Activated T-cell treated with anti-CD3 and anti-CD28 coated beads for 48 hours (primary cell): ENCODE measurements at regions not wholly inside any gene's neighbourhood (a gene's known extent, or its start where the extent isn't known, plus 50 kb on each side); places are given as distances from the start of the nearest gene placed in this dataset.
"Not testable (repeated sequence)": the region's sequence is repeated elsewhere in the genome, so short reads cannot be mapped to it uniquely, and the experiment has no call there.

Source experiments
- DNase-seq: peaks from one replicate; pipeline ENCODE4 v3.0.0-alpha.2; 2020; ENCODE audit warnings: low read depth

GRCh38 chr3:182509844-182510460, 283.4 kb upstream of the ATP11B start:
- no peak for DNase-seq

DNA sequence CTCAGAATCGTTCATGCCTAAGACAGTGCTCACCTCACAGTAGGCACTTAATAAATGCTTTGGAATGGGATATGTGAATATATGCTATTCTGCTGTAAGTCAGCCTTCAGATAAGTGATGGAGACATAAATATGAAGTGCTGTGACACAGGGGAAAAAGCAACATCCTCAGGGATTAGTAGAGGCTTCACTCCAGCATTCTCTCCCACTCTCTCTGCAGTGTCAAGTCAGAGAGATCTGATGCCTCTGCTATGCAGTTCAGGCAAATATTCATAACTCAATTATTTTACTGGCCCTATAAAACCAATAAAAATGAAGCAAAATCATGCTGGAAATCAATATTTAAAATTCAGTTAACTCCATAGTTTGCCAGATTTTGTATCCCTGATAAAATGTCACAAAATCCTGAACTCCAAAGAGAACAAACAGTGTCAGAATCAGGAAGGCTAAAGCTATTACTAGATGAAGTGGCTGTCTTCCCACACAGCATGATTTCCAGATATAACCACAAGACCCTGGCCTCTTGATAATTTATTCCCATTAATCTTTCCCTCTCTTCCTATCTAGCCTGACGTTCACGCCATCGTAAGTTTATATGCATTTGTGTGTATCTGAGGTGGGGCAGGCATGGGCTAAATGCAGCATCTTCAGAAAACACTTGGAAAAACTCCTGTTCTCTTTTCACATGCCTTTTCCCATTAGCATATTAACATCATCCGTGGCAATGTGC, 278.9 kb upstream of the ATP11B start:
- no peak for DNase-seq

DNA sequence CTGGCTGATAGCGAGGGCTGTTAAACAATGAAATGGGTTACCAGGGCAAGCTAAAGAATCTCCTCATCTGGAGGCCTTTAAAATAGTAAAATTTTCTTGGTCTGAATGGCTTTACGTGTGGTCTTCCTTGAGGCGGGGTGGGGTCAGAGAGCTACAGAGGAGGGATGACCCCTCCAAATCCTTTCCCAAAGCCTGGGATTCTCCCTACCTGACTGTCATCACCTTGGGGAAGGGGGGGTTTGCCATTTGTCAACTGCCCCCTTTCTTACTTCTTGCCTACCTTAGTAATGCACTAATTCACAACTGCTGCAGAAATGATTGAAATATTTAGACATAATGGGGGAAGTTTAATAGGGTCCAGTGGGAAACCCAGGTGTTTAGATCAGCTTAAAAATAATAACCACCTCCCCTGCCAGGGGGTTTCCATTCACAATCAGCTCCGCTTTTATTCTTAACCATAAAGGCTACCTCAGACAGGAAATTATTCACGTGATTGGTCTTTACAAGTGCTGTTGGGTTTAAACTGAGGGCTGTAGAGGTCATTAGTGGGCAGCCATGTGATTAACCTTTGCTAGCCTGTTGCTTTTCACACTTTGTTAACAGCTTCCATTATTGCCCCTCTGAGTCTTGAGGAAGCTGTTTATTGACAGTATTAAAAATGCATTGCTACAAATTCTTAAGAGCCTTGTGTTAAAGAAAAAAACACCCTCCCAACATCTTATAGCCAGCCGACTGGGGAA, 276.5 kb upstream of the ATP11B start:
- DNase-seq, result no peak

- no peak for DNase-seq
Measured at GRCh38 chr3:182519569-182519968, 273.7 kb upstream of the ATP11B start.

DNA sequence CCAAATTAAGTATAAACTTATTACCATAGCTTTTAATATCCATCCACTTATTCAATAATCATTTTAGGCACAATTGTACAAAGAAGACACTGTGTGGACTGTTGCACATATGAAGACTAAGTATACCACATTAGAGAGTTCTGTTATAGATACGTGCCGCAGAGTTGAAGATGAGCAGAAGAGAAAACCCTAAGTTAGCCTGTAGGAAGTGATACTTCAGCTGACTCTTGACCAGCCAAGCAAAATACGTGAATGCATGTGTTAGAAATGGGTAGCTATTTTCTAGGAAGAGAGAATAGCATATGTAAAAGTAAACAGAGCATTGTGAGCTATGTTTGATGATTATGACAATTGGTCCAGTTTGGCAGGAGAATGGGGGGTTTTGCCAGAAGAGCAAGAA, 272.0 kb upstream of the ATP11B start:
- DNase-seq, result no peak

- not testable (repeated sequence) for DNase-seq
Measured at GRCh38 chr3:182523424-182523823, 269.9 kb upstream of the ATP11B start.

DNA sequence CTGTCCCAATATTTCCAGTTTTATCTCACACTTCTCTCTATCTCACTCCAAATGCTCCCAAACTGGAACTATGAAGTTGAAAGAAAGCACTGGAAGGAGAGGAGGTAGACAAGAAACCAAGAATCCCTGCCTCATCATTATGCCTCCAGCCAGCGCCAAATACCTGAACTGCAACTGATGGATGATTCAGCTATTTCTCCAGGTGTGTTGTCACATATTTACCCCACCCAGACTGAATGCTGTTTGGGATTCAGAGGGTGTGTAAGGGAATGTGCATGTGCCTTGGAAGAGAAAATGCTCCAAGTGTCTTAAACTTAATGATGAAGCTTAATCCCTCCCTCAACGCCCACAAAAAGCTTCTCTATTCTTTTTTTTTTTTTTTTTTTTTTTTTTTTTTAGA, 269.5 kb upstream of the ATP11B start:
- no peak for DNase-seq

DNA sequence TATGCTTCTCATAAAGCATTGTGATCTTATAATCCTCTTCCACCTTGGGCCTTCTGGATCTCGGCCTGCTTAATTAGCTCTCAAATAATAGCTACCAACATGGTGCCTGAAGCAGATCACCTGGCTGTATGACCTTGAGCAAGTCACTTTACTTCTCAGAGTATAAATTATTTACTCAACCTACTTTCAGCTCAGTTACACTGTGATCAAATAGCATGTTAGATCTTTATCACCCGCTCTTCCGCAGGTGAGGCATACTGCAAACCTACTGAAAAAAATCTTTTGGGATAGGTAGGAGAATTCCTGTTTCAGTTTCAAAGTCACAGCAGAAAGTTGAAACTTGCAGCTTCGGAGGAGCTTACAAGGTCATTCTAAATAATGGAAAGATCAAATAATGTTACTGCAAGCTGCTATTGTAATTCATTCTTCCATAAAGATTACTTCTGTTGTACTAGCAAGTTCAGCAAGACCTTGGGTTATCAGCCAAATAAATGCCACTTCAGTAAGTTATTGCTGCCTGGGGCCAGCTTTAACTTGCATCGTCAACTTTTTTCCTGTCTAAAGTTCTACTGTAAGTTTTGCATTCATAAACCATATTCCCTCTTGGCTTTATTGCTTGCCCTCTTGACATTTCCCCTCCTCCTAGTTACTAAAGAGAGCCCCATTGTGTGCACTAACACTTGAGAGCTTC, 268.4 kb upstream of the ATP11B start:
- no peak for DNase-seq

GRCh38 chr3:182525766-182526374, 267.4 kb upstream of the ATP11B start:
- no peak for DNase-seq

DNA sequence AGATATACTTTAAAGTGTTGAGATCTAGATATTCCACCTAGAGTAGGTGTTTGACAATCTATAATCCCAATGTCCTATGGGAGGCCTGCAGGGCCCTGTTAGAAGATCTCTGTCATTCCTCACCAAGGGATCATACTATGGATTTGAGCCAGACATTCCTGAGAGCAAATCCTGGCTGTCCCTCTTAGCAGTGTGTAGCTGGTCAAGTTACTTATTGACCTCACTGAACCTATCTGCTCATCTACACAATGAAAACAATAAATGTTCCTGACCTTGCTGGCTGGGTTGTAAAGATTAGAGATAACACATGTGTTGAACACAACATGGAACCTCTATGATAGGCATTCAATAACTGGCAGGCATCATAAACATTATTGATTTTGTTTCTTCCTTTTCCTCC, 265.6 kb upstream of the ATP11B start:
- no peak for DNase-seq

DNA sequence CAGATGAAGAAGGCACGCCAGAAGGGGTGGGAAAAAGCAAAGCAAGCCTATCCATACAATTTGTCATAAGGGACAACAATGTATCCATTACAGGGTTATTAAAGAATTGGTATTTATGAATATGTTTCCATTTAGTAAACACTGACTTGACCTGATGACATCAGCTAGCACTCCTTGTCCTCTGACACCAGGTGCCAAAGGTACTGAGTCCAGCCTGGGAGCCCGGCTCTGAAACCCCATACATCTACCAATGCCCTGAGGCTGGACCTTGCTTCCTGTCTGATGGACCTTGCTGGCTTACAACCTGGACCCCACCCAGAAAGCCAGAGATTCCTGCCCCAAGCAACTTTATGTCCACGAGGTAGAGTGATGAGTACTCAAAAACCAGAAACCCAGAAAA, 263.0 kb upstream of the ATP11B start:
- no peak for DNase-seq

DNA sequence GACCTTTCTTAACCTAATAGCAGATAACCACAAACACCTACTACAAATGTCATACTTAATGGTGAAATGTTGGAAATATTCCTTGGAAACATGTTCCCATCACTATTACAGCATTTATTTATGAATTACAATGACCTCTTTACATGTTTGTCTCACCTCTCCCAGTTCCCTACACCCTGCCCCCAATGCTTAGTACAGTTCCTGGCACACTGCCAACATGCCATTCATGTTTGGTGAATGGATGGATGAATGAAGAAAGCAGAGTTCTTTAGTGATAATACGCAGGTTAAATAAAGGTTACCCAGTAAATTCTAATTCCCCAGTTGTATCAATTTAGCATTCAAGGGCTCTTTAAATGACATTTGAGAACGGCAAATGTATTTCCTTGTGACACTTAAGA, 259.9 kb upstream of the ATP11B start:
- DNase-seq, result no peak

GRCh38 chr3:182544542-182544941, 248.8 kb upstream of the ATP11B start:
- no peak for DNase-seq

- DNase-seq, result no peak
Measured at GRCh38 chr3:182562274-182562673, 231.0 kb upstream of the ATP11B start.

GRCh38 chr3:182565916-182566796, 227.1 kb upstream of the ATP11B start:
- DNase-seq, result no peak

DNA sequence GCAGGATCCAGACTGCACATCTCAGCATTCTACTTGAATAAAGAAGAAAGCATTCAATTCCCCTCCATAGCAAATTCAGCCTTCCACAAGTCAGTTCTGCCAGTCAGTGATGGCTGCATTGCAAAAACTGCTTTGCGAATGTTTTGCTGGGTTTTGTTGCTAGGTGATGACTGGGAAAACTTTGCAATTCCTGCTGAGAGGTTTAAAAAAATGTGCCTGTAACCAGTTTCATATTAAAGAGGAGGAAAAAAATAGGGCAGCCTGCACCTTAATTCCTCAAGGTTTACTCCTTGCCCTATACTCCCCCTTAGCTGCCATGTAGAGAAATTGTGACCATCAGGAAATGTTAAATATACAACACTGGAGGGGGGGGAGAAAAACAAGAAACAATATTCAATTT, 225.6 kb upstream of the ATP11B start:
- DNase-seq, result no peak

DNA sequence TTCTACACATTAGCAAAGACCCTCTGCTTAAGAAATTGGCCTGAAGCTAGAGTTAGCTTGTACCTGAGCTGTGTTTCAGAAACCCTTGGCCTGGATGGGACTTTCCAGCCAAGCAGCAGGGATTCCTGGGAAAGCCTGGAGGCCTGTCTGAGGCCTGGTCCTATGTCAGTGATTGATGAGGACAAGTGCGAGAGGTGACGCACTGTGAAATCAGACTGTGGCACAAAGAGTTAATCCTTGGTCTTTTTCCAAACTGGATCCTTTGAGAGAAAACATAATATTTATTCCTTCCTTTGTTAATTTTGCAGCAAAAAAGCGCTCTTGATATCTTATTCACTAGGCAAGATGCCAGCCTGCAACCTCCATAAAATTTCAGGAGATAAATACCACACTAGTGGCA, 225.0 kb upstream of the ATP11B start:
- DNase-seq, result no peak

DNA sequence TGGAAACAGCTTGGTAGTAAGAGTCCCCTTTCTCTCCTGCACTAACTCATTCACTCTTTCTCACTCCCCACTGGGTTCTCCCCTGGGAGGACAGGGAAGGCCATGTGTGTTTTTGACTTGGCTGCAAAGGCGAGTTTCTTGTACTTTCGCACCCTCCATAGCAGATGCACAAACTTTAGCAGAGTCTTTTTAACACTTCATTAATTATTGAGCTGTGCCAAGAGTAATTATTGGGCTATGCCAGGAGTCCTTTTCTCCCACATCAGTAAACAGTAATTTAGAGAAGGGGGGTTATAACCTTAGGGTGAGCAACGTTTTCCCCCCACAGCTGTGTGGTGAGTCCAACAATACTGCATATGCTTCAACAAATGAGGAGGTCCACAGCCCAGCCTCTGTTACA, 224.4 kb upstream of the ATP11B start:
- DNase-seq, result no peak

- DNase-seq, result no peak
Measured at GRCh38 chr3:182570946-182571594, 222.2 kb upstream of the ATP11B start.

DNA sequence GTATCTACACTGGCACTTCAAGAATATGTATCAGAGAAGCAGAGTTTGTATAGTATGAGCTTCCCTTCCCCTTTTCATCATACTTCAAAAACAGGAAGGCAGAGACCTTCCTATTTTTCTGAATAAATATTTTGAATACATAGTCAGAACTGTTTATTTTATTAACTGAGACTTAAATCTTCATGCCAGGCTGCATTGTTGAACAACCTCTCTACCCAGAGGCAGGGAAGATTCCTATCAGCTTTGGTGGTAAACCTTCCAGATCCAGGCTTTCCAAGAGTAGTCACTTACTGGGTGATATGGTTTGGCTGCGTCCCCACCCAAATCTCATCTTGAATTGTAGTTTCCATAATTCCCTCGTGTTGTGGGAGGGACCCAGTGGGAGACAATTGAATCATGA, 217.4 kb upstream of the ATP11B start:
- DNase-seq, result no peak

DNA sequence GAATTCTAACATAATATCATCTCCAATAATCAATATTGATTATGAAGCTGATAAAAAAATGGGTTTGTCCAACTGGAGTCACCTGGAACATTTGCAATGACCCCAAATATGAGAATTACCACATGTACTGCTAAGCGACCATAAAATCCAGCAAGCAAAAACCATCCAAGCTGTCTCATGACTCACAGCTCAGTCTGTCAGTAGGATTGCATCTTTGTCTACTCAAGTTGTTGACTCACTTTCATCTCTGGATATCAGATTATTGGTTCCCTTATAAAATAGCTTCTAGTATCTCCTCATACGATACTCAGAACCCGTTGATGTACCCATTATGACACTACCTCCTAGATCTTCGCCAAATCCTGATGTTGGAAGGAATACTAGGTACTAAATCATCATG, 209.8 kb upstream of the ATP11B start:
- no peak for DNase-seq
